HG03060 (cell line): ENCODE measurements at regions not wholly inside any gene's neighbourhood (a gene's known extent, or its start where the extent isn't known, plus 50 kb on each side); places are given as distances from the start of the nearest gene placed in this dataset.
"Not testable (repeated sequence)": the region's sequence is repeated elsewhere in the genome, so short reads cannot be mapped to it uniquely, and the experiment has no call there.

Experiments used
- ATAC-seq: cut with Tn5 transposase; IDR thresholded peaks from one replicate; pipeline ENCODE4 v1.9.1; 2021; ENCODE audit warnings: low read depth, moderate number of reproducible peaks; ENCODE audit not compliant: unreplicated experiment

DNA sequence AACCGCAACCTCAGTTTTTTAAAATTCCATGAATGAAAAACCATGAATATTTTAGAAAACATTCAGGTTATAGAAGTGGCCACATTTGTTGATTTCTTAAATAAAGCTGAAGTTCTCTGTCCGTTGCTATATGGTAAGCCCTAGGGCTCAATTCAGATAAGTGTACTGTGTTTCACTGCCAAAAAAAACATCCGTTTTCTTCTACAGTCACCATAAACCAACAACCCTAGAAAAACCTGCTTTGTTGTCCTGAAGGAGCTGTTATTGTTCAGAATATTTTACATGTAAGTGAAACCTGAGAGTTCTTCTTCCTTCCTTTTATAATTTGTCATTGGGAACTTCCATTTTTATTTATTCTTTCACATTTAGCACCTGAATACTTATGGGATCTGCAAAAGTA, 274.1 kb downstream of the TFAP2A start:
- no peak for ATAC-seq

DNA sequence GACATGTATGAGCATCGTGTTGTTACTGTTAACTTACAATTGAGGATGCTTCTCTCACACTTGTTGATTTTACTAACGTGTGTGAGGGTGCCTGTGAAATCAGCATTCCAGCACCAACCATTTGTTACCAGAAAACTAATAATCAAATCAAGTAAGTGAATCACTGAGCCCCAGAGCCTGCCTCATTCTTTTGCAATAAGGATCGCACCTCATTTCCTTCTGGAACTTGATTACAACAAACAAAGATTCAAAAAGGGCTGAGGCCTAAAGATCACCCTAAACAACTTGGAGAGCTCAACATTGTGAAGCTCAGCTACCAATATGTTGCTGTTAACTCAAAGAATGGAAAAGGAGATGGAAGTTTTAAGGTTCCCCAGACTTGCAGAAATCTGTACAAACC, 274.7 kb downstream of the TFAP2A start:
- ATAC-seq = no peak

DNA sequence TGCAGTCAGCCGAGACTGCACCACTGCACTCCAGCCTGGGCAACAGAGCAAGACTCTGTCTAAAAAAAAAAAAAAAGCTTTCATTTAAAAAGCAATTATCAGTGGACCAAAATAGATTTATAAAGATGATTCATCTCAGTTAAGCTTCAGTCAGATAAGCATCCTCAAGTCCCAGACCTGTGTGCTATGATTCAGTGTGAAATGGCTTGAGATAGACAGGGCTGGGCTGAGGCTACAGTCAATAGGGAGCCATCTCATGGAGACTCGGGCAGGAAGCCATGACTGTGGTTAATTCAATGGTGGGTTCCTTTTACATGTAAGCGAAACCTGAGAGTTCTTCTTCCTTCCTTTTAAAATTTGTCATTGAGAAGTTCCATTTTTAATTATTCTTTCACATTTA, 276.0 kb downstream of the TFAP2A start:
- no peak for ATAC-seq

DNA sequence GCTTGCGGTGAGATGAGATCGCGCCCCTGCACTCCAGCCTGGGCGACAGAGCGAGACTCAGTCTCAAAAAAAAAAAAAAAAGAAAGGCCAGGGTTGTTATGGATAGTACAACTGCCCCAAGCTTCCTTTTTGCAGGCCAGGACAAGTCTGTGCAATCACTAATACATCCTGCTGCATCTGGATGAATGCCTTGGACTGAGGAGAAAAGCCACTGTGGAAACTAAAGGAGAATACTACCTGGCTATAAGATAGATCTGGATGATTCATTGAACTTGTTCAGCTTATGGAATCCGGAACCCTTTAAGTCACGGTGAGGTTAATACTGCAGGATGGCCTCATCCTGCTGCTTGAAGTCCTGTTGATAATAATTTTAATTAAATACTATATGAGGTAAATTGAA, 278.2 kb downstream of the TFAP2A start:
- no peak for ATAC-seq

DNA sequence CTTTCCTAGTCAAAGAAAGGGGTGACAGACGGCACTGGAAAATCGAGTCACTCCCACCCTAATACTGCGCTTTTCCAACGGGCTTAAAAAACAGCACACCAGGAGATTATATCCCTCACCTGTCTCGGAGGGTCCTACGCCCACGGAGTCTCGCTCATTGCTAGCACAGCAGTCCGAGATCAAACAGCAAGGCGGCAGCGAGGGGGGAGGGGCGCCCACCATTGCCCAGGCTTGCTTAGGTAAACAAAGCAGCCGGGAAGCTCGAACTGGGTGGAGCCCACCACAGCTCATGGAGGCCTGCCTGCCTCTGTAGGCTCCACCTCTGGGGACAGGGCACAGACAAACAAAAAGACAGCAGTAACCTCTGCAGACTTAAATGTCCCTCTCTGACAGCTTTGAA, 280.7 kb downstream of the TFAP2A start:
- ATAC-seq = not testable (repeated sequence)

DNA sequence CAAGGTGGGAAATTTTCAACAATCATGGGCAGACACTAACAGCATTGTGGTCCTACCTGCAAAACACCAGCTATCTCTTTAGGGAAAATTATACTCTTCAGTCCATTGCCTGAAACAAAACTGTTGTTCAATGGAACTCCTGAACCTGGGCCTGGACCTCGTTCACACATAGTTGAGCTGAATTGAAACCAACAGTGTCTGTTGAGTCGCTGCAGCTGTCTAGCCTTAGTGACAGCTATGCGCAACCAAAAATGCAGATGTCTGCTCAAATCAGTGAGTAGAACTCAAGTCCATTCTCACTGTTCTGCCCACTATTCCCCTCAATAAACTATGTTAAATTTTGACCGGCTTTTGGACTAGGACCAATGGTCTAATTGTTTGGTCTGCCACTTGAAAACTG, 286.2 kb downstream of the TFAP2A start:
- ATAC-seq = no peak

DNA sequence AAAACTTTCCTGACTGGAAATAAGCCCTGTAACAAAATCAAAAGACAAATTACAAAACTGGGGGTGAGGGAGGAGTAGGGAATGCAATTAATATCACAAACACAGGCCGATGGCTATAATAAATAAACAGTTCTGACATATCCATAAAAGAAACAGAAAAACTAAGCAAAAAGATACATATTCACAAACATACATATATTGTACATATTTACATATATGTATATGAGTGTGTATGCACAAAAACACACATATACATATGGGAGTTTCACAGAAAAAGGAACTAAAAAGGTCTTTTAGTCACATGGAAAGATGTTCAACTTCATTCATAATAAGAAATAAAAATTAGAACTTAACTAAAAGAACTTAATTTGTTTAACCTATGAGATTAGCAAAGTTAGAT, 292.7 kb downstream of the TFAP2A start:
- no peak for ATAC-seq

DNA sequence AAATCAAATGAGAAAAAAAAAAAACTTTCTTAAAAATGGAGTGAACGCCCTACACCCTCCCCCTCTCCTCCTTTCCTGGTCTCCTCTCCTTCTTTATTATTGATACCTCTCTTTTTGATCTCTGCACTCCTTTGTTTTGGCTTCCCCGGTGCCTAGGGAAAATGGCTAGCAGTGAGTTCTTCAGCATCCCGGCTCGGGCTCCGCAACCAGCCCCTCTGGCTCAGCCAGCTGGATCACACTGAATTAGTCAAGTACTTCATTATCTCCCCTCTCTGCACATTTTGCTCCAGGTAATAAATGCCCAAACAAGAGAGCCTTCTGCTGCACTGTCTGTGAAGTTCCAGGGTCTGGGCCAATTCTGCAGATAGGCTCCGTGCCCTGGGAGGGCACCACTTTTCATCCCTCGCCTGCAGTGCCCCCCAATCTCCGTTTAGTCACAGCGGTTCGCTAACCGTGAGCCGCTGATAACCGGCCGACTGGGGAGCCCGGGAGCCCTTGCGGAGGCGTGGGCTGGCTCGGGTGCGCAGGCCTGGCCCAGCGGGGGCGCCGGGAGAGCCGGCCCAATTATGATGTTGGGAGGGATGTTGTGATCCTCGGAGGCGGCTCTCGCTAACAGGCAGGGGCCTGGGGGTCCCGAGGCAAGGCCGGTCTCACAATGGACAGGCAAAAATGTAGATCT, 301.9 kb downstream of the TFAP2A start:
- no peak for ATAC-seq

DNA sequence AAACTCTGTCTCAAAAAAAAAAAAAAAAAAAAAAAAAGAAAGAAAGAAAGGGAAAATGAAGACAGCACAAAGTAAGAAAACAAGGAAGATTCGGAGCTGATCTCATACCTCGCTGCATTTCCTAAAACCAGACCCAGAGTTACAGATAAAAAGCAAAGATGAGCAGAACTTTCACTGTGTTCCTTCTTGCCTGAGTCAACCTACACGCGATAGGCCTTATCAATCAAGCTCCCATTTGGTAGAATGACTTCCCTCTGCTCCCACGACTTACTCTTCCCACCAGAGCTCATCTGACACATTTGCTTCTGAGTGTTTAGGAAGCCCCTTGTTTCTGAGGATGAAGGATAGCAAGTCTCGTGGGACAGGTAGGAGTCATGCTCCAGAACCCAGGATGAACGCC, 302.9 kb downstream of the TFAP2A start:
- ATAC-seq = no peak

DNA sequence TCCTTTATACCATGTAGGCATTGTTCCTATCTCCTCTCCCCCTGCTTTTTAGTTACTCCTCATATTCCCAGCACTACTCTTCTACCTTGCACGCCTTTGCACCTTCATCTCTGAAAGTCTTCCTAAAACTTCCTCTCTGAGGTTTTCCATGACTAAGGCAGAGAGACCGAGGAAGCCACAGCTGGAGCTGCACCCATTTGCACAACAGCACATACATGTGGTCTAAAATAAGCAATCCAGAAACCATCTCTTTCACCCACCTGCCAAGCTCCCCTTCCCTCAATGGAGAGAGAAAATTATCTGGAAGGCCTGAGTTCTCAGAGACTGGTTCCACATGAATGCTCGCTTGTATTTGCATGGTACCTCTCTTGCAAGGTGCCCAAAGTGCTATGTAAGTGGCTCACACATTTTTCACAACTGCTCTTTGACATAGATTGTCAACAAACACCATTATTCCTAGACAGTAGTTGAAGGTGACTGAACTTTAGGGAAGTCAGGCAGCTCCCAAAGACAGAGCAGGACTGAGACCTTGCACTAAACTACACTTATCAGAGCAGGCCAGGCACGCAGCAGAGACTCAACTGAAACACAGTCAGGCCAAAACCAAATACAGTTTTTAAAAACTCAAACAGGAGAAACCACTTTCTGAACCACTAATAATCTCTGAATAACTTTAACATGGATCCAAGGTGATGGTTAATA, 313.2 kb downstream of the TFAP2A start:
- no peak for ATAC-seq

DNA sequence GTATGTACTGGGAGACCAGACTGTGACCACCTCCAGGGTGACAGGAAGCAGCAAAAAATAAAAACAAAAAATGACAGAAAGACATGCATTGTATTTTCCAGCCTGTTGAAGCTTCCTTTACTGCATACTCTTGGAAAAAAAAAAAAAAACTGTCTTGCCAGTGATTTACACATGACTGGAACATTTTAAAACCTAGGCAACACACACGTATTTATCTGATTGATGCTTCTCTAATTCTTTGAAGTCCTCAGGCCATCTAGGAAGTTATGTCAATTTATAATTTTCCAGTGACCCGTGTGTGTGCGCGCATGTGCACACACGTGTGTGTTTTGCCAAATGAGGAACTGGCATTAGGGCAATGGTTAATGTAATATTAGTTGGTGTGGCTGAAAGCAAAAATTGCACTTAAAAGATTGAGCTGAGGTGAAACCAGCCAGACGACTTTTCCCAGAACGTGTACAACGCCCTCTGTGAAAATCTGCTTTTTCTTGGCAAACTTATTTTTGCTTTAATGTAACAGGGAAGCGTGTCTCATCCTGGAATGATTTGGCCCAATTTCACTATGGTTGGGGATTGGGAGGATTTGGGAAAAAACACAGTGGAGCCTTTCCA, 315.2 kb downstream of the TFAP2A start:
- ATAC-seq = no peak

DNA sequence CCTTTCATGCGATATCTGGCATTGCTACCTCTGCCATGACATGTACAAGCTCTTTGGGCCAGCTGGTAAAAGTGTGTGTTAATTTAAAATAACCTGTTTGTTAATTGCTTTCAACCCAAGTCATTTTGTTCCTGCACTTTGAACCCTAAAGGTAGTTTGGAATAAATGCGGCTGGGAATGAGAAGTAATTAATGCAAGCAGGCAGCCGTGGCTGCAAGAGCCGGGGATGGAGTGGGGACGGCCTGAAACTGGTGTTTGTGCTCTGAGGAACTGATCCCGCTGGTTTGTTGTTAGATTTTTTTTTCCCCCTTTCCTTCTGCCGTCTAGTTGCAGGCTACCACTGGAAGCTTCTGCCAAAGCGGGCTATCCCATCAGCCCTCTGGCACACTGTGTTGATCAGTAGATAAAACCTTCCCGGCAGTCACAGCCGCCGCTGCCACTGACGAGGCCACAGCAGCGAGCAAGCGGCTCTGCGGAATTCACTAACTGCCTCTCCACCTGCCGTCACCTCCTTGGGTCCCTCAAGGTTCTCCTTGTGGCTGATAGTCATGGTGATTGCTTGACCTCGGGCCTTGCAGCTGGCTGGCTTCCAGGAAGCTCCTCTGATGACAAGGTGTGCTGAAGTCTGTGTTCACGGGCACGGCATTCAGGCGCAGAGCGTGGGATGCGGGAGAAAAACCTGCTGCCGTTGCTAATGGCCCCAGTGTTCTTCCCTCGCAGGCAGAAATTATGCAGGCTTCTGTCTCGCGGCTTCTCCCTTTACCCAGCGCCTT, 315.9 kb downstream of the TFAP2A start:
- ATAC-seq = no peak

DNA sequence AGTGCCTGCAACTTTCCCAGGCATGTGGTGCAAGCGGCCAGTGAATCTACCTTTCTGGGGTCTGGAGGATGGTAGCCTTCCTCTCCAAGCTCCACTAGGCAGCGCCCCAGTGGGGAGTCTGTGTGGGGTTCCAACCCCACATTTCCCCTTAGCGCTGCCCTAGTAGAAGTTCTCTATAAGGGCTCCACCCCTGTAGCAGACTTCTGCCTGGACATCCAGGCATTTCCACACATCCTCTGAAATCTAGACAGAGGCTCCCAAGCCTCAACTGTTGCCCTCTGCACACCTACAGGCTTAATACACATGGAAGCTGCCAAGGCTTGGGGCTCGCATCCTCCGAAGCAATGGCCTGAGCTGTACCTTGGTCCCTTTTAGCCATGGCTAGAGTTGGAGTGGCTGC, 321.6 kb downstream of the TFAP2A start:
- ATAC-seq = no peak

DNA sequence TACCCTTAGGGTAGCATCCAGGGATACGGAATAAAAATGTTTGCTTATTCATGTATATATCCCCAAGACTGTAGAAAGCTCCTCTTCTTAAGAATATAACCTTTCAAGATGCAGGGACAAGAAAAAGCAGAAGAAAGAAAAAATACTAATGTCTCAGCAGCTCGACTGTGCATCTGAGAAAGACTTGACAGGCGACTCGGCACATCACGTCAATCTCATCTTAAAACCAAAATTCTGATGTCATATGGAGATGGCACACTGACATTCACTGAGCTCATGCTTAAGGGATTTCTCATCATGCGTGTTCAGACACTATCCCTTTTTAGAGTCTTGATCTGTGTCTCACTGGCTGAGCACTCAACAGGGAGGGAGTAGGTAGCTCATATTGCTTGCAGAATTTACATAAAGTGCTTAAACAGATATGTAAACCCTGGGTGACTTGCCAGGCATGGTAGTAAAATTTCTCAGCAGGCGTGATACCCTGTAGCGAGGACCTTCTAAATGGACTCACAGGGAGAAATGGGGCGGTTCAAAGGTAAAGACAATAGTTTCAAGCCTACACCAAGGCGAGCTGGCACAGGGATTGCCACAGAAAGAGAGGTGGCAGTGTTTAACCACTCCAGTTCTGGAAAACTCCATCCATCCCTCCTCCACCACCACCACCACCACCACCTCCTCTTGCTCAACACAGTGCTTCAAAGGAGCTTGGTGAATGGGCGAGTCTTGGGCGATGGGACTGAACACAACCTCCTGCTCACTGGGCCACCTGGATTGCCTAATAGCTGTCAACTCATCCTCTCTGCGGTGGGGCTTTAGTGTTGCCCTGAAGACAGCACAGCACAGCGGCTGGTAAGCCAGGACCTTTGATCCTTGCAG, 330.5 kb downstream of the TFAP2A start:
- no peak for ATAC-seq

DNA sequence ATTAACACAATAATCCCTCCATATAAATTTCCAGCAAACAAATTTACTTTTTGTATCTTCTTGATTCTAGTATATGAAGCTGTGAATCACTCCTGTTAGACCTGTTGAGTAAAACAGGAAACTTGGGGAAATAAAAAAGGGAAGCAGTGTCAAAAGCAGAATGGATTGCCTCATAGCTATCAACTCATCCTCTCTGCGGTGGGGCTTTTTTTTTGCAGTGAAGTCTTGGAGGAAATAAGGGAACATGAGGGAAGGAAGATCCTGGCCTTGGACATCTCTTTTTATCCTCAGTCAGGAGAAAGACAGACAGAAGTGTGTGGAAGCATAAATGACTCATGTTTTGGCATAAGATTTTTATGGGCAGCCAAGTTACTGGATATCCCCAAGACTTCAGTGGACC, 332.5 kb downstream of the TFAP2A start:
- ATAC-seq = no peak

DNA sequence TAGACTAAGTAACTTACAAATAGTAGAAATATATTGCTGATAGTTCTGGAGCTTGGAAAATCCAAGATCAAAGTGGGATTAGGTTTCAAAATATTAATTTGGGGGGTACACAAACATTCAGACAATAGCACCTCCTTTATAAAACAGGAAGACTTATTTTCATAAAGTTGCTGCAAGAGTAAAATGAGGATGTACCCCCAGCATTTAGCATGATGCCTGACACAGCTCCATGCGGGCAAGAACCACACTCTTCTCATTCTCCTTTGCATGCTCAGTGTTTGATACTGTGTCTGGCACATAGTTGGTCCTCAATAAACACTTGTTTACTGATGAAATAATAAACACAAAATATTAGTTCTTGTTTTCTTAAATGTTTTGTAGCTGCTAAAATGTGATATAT, 332.9 kb downstream of the TFAP2A start:
- ATAC-seq = no peak

DNA sequence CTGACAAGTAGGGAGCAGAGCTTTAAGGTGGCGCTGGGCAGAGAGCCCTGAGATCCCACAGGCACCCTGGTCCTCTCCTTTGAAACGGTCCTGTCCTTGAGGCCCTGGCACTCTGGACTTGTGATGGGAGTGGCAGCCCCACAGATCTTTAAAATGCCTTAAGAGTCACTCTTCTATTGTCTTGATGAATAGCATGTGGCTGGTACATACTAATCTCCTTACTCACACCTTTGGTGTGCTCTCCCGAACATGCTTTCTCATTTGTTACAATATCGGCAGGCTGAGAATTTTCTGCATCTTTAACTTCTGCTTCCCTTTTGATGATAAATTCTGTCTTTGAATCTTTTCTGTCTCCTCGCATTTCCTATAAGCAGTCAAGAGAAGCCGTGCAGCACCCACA, 333.8 kb downstream of the TFAP2A start:
- no peak for ATAC-seq

DNA sequence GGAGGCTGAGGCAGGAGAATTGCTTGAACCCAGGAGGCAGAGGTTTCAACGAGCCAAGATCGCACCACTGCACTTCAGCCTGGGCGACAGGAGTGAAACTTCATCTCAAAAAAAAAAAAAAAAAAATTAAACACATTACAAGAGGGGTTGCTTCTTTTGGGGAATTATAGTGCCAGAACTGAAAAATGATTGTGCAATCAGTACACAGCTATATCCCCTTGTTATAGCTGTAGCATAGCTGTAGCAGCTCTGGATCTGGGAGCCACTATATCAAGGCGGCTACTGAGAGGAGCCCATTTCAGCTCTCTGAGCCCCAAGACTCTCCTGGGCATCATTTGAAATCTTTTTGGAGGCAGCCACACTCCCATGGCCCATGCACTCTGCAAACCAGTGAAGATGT, 334.3 kb downstream of the TFAP2A start:
- ATAC-seq = no peak

DNA sequence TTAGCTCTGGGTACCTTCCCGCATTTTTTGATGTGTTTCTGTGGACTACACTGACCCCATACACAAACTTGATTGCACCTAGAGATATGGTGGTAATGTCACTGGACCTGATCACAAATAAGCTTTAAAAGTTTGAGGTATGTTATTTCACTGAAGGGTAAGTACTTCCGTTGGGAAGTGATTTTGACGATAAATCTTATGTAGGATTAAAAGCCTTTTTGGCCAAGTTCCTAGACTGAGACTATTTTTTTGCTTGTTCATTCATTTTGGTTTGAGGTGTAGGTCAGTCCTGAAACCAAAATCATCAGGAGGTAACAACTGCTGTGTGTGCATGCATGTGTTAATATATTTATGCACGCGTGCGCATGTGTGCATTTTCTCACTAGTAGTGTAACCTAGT, 336.3 kb downstream of the TFAP2A start:
- ATAC-seq = no peak

DNA sequence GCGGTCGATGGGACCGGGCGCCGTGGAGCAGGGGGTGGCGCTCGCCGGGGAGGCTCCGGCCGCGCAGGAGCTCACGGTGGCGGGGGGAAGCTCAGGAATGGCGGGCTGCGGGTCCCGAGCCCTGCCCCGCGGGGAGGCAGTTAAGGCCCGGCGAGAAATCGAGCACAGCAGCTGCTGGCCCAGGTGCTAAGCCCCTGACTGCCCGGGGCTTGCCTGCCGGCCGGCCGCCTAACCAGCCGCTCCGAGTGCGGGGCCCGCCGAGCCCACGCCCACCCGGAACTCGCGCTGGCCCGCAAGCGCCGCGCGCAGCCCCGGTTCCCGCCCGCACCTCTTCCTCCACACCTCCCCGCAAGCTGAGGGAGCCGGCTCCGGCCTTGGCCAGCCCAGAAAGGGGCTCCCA, 340.1 kb downstream of the TFAP2A start:
- ATAC-seq = not testable (repeated sequence)
